ENCODE measurements at regions not wholly inside any gene's neighbourhood (a gene's known extent, or its start where the extent isn't known, plus 50 kb on each side); places are given as distances from the start of the nearest gene placed in this dataset.

- H3K27me3 ChIP-seq (ENCODE audit: control insufficient read depth in 1 of 2, insufficient read depth in 2 of 2, low read length in 2 of 2): no peaks in the 10 kb centered on the region
- no peak overlapping the region for H3K27ac ChIP-seq (ENCODE audit: low read depth in 1 of 2, low read length in 2 of 2)
- no peaks in the 10 kb centered on the region for H3K36me3 ChIP-seq (ENCODE audit: insufficient read depth, low read length)
- no peak overlapping the region for H3K4me3 ChIP-seq (ENCODE audit: low read length)
- Mint-ChIP-seq H3K27ac (no peak overlapping the region), H3K9me3 (no peaks in the 10 kb centered on the region), H3K4me1 (ENCODE audit: low read depth) (no peaks in the 10 kb centered on the region), H3K4me3 (no peak overlapping the region), H3K27me3 (no peaks in the 10 kb centered on the region), H3K36me3 (ENCODE audit: low read depth) (no peaks in the 10 kb centered on the region)
- DNase-seq (no peak), ATAC-seq (ENCODE audit: poor library complexity) (no peak)
- ChIA-PET CTCF (no interaction called here), POLR2A (no interaction called here)
- H3K9me3 ChIP-seq (ENCODE audit: control insufficient read depth in 1 of 2, insufficient read depth in 1 of 2, low read length in 2 of 2): no peaks in the 10 kb centered on the region
- TF ChIP-seq CTCF (IDR thresholded peaks at IDR 0.05): no peak
- intact Hi-C loops (cut with DNase I, micrococcal nuclease): no loop called here
- no peaks in the 10 kb centered on the region for H3K4me1 ChIP-seq (ENCODE audit: insufficient read depth, low read length)
These were observed 123.1 kb upstream of the UBE2E1 start for GRCh38 chr3:23682646-23683045.

GRCh38 chr3:23685541-23686258, 120.1 kb upstream of the UBE2E1 start:
- Histone ChIP-seq H3K4me3 (ENCODE audit: low read length) (no peak overlapping the region), H3K27ac (ENCODE audit: low read depth in 1 of 2, low read length in 2 of 2) (no peak overlapping the region), H3K9me3 (ENCODE audit: control insufficient read depth in 1 of 2, insufficient read depth in 1 of 2, low read length in 2 of 2) (no peaks in the 10 kb centered on the region), H3K36me3 (ENCODE audit: insufficient read depth, low read length) (no peaks in the 10 kb centered on the region), H3K27me3 (ENCODE audit: control insufficient read depth in 1 of 2, insufficient read depth in 2 of 2, low read length in 2 of 2) (no peaks in the 10 kb centered on the region), H3K4me1 (ENCODE audit: insufficient read depth, low read length) (no peaks in the 10 kb centered on the region)
- CTCF ChIA-PET: no interaction called here
- POLR2A ChIA-PET: no interaction called here
- Mint-ChIP-seq H3K27ac (no peak overlapping the region), H3K36me3 (ENCODE audit: low read depth) (no peaks in the 10 kb centered on the region), H3K9me3 (no peaks in the 10 kb centered on the region), H3K27me3 (no peaks in the 10 kb centered on the region), H3K4me1 (ENCODE audit: low read depth) (no peaks in the 10 kb centered on the region), H3K4me3 (no peak overlapping the region)
- ATAC-seq (ENCODE audit: poor library complexity) (no peak), DNase-seq (peak in 2 of 14 experiments; percentile 30 to 43)
- no peak for TF ChIP-seq CTCF (IDR thresholded peaks at IDR 0.05)
- intact Hi-C loops (cut with DNase I, micrococcal nuclease): no loop called here

- H3K9me3 ChIP-seq (ENCODE audit: control insufficient read depth in 1 of 2, insufficient read depth in 1 of 2, low read length in 2 of 2): no peaks in the 10 kb centered on the region
- ATAC-seq (ENCODE audit: poor library complexity) (no peak), DNase-seq (no peak)
- Mint-ChIP-seq H3K9me3 (no peaks in the 10 kb centered on the region), H3K4me1 (ENCODE audit: low read depth) (peaks cover 6% of the 10 kb centered on the region), H3K4me3 (no peak overlapping the region), H3K27me3 (no peaks in the 10 kb centered on the region), H3K27ac (no peak overlapping the region), H3K36me3 (ENCODE audit: low read depth) (no peaks in the 10 kb centered on the region)
- no peak overlapping the region for H3K27ac ChIP-seq (ENCODE audit: low read depth in 1 of 2, low read length in 2 of 2)
- no peak for TF ChIP-seq CTCF (IDR thresholded peaks at IDR 0.05)
- no peaks in the 10 kb centered on the region for H3K36me3 ChIP-seq (ENCODE audit: insufficient read depth, low read length)
- intact Hi-C loops (cut with DNase I, micrococcal nuclease): no loop called here
- POLR2A ChIA-PET: interaction anchor here (0.6 kb wide), 1 partner anchor 72 kb away, joined by 3 read pairs; no protein-coding TSS in a partner anchor
- H3K4me3 ChIP-seq (ENCODE audit: low read length): no peak overlapping the region
- H3K27me3 ChIP-seq (ENCODE audit: control insufficient read depth in 1 of 2, insufficient read depth in 2 of 2, low read length in 2 of 2): no peaks in the 10 kb centered on the region
- H3K4me1 ChIP-seq (ENCODE audit: insufficient read depth, low read length): no peaks in the 10 kb centered on the region
- CTCF ChIA-PET: no interaction called here
These were observed 119.2 kb upstream of the UBE2E1 start for GRCh38 chr3:23686519-23686918.
